Endometrium (tissue), 2 donors: ENCODE measurements at regions not wholly inside any gene's neighbourhood (a gene's known extent, or its start where the extent isn't known, plus 50 kb on each side); places are given as distances from the start of the nearest gene placed in this dataset.

Experiments used
- FAIRE-seq: peaks from 2 replicates; lab custom pipeline; 2012; peaks lifted over from hg19 to GRCh38; lab: Jason Lieb, UNC
- donor health status: control.
- donor health status: control.

DNA sequence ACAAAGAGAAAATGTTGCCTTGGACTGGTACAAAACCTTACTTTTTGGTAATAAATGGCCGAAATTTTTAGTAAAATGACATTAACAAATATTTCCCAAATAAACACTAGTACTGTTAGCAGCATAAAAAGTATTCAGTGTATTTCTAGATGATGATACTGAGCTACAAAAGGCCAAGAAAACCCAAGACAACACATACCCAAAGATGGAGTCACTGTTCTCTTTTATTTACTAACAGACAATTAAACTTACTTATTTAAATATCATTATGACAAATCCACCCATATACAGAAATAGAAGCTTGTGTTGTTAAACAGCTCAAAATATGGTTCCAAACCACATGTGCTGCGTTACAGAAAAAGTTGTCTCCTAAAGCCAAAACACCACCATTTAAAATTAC lies 239.9 kb downstream of the ZEB2 start:
- no peak for FAIRE-seq

DNA sequence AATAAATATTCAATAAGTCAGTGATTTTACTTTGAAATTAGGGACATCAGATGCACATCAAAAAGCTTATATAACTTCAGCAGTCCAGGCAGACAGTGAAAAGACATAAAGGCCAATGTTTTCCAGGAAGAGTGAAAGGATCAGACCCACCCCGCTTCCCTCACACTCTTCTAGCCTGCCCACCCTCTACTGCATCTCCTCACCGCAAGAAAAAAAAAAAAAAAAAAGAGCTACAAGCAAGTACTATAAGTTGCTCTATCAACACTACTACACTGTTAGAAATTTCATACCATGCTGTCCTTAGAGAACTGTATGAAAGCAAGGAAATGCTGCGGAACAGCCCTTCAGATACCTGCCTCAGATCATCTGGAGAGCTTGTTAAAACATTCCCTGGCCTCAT lies 240.8 kb downstream of the ZEB2 start:
- no peak for FAIRE-seq

DNA sequence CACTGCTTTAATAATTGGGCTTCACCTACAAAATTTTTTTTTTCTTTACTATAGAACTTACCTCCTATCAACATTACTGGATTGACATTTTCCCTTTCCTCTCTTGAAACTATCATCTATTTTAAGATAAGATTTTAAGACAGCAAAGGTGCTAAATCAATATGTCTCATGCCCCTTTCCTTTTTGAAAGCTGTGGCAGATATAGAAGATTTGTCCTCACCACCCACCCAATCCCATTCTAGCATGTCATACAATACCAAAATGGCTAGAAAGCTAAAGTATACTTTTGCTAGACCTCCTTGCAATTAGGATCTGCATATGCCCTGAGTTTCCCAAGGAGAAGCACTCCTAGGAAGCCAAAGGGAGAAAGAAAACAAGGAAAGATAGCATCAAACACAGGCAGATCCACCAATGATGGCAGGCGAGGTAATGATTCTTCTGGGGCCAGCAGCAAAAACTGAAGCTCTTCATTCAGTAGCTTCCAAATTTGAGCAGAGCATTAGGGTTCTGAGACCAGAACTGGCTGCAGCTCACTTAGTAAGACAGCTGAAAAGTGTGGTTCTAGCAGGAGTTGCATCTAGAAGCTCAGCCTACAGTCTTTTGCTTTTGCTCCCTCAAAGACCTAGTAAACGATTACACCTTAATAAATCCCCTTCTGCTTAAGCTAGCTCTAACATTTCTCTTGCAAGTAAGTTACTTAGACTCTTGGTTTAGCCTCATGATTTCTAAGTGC lies 242.1 kb downstream of the ZEB2 start:
- no peak for FAIRE-seq

DNA sequence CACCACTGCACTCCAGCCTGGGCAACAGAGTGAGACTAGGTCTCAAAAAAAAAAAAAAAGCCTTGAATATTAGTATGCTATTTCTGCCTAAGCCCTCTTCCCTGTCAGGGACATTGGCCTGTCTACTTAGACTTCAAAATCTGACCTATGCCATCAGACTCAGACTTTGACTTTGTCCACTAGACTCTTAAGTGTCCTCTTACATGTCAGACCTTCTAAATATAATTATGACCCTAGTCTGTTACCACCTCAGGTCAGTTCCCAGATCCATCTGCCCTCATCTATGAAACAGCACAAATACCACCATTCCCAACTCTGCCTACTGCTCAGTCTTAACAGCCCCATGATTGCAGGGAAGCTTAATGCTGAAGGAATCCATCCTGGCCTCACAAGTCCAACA lies 244.6 kb downstream of the ZEB2 start:
- no peak for FAIRE-seq

DNA sequence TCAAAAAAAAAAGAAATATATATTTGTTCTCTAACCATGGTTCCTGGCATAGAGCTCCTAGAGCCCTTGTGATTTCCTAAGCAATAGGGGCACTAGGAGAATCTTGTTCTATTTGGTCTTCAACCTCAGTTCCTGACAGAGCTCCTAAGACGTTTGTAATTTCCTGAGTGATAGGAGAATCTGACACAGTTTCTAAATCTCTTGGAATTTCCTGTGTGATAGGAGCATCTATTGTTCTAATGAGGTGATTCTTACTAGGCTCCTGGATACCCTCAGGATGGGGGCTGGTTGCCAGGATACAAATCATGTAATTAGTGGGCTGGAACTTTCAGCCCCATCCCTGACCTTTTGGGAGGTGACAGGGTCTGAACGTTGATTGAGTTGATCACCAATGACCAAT lies 245.8 kb downstream of the ZEB2 start:
- FAIRE-seq = no peak

- FAIRE-seq = no peak
These were observed 249.0 kb downstream of the ZEB2 start for GRCh38 chr2:144270951-144271350.

GRCh38 chr2:144268036-144268678 lies 251.8 kb downstream of the ZEB2 start:
- no peak for FAIRE-seq

GRCh38 chr2:144267239-144267638 lies 252.7 kb downstream of the ZEB2 start:
- FAIRE-seq = no peak

GRCh38 chr2:144265654-144266053 lies 254.3 kb downstream of the ZEB2 start:
- no peak for FAIRE-seq

GRCh38 chr2:144261966-144262365 lies 258.0 kb downstream of the ZEB2 start:
- FAIRE-seq = no peak

DNA sequence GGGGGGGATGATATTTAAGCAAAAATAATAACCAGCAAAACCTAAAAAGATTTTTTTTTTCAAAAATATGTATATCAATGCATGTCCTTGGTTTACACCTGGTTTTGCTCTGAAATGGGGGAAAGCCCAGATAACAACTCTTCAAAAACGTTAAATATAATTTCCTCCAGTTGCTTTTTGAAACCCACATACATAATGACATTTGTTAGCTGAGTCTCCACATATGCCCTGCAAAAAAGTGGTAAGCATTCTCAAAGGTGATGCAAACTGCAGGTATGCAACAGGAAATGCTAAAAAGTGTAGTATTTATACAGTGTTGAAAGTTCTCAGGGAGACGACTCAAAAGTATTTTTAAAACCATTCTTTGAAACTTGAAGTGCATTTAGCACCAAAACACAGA lies 258.6 kb downstream of the ZEB2 start:
- no peak for FAIRE-seq

DNA sequence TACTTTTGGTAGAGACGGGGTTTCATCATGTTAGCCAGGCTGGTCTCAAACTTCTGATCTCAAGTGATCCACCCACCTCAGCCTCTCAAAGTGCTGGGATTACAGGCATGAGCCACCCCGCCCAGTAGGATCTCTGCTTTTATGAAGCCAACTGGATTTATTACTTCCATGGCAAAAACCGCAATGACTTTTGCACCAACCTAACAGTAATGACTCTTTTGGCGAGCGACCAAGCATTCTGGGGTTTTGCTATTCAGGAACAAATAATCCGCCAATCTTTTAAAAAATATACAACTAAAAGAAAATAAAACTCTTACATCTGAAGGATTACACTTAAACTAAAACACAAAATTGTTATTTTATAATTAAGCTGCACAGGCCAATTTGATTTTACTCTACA lies 260.6 kb downstream of the ZEB2 start:
- no peak for FAIRE-seq

- FAIRE-seq = peak; percentile 21
These were observed 261.8 kb downstream of the ZEB2 start for GRCh38 chr2:144258154-144258553.

- FAIRE-seq = peak; percentile 76
These were observed 262.8 kb downstream of the ZEB2 start for GRCh38 chr2:144256996-144257707.

DNA sequence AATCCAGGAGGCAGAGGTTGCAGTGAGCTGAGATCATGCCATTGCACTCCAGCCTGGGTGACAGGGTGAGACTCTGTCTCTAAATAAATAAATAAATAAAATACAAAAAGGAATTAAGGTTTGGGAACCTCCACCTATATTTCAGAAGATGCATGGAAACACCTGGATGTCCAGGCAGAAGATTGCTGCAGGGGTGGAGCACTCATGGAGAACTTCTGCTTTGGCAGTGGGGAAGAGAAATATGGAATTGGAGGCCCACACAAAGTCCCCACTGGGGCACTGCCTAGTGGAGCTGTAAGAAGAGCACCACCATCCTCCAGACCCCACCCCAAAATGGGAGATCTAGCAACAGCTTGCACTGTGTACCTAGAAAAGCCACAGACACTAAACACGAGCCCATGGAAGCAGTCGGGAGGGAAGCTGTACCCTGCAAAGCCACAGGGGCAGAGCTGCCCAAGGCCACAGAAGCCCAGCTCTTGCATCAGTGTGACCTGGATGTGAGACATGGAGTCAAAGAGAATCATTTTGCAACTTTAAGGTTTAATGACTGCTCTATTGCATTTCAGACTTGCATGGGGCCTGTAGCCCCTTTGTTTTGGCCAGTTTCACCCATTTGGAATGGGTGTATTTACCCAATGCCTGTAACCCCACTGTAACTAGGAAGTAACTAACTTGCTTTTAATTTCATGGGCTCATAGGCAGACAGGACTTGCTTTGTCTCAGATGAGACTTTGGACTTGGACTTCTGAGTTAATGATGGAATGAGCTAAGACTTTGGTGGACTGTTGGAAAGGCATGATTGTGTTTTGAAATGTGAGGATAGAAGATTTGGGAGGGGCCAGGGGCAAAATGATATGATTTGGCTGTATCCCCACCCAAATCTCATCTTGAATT lies 265.3 kb downstream of the ZEB2 start:
- FAIRE-seq = no peak

- FAIRE-seq = no peak
These were observed 266.2 kb downstream of the ZEB2 start for GRCh38 chr2:144253743-144254142.

DNA sequence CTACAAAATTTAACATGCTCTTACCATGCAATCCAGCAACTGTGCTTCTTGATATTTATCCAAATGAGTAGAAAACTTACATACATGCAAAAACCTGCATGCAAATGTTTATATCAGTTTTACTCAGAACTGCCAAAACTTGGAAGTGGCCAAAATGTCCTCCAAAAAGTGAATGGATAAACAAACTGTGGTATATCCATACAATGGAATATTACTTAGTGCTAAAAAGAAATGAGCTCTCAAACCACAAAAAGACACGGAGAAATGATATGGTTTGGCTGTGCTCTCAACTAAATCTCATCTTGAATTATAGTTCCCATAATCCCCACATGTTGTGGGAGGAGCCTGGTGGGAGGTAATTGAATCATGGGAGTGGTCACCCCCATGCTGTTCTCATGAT lies 267.2 kb downstream of the ZEB2 start:
- FAIRE-seq = no peak

DNA sequence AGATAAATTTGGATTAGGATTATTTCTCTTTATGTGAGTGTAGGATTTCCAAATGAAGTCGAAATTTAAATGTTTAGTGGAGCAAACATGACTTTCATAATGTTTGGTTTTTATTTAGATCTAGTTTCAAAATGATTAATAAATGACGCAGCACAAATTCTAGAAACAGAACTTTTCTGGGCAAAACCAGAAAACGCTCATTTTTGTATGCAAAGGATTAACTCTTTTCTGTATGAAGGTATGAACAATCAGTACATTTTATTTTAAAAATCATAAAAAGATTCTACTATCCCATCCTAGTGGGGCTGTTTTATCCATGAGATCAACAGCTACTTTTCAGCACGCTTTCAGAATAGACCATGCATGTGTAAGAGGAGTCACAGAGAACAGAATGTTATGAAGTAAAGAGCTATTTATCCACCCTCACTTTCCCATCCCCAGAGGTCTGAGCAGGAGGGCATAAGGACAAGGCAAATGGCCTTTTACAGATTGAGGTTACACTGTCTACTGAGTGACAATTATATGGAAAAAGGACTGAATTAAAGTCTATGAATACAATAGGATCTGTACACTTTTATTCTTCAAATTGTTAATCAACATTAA lies 270.8 kb downstream of the ZEB2 start:
- no peak for FAIRE-seq

GRCh38 chr2:144248350-144249034 lies 271.4 kb downstream of the ZEB2 start:
- no peak for FAIRE-seq

- FAIRE-seq = no peak
These were observed 275.0 kb downstream of the ZEB2 start for GRCh38 chr2:144244938-144245337.

DNA sequence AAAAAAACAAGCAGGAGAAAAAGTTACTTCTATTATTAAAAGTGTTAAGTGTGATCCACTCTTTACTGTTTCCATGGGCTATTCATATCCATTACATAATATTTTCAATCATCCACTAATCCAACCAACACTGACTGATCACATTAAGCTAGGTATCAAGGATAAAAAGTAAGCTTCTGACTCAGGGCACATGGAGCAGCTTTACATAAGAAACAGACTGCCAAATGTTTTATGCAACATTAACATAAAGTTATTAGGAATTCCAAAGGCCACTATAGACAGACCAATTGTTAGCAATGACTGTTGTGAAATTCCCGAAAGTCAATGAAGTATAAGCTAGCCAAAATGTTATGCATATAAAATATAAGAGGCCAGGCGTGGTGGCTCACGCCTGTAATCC lies 277.6 kb downstream of the ZEB2 start:
- FAIRE-seq = no peak
